ENCODE measurements at regions not wholly inside any gene's neighbourhood (a gene's known extent, or its start where the extent isn't known, plus 50 kb on each side); places are given as distances from the start of the nearest gene placed in this dataset.

DNA sequence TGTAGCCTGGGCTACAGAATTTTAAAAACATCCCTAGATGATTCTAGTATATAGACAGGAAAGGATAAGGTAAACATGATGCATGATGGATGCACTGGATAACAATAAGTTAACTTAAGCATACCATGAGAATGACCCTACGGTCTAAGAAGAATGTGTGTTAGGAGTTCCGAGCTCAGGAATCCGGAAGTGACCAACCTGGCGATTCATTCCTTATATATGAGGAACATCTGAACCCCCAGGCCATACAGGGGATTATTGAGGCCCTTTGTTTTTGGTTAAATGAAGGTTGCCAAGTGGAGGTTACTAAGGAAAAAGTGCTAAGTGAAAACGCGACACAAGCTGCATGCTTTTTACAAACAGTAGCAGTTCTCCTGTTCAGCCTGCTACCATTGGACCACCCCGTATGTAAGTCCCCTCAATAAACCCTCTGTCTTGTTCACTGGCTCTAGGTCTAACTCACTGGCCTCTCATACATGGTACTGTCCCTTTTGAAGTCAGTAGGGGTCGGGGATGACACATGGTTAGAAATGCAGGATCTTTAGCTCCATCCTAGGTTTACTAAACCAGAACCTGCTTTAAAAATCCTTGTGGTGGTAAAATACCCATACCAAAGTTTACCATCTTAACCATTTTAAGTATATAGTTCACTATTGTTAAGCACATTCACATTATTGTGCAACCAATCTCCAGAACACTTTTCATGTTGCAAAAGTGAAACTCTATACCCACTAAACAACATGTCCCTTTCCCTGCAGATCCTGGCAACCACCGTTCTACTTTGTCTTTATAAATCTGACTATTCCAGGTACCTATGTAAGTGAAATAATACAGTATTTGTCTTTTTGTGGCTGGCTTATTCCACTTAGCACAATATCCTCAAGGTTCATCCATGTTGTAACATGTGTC, 111.0 kb upstream of the MAP4K3 start:
- Mint-ChIP-seq H3K36me3 (ENCODE audit: low read depth) (no peaks in the 10 kb centered on the region), H3K4me3 (no peak overlapping the region), H3K9me3 (no peaks in the 10 kb centered on the region), H3K27me3 (ENCODE audit: insufficient read depth) (peaks cover 3% of the 10 kb centered on the region), H3K4me1 (ENCODE audit: low read depth) (peaks cover 5% of the 10 kb centered on the region), H3K27ac (no peak overlapping the region)
- intact Hi-C loops (cut with micrococcal nuclease) = no loop called here
- DNase-seq (ENCODE audit: low spot score) = no peak

DNA sequence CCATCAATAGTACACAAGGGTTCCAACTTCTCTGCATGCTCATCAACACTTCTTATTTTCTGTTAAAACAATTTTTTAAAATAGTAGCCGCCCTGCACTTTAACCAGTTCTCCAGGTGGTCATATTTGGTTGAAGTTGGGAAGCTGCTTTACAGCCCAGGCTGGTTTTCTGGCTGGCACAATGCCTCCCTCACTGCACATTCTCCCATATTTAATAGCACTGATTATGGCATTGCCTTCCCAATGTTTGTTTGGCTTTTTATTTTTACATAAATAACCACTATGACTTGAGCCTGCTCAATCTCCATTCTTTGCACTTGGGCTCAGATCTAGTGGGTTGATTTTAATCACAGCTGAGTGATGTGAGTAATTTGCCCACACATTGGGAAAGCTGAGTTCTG, 111.9 kb upstream of the MAP4K3 start:
- Mint-ChIP-seq H3K27me3 (ENCODE audit: insufficient read depth) (peaks cover 3% of the 10 kb centered on the region), H3K9me3 (no peaks in the 10 kb centered on the region), H3K27ac (no peak overlapping the region), H3K36me3 (ENCODE audit: low read depth) (no peaks in the 10 kb centered on the region), H3K4me1 (ENCODE audit: low read depth) (peaks cover 5% of the 10 kb centered on the region), H3K4me3 (no peak overlapping the region)
- no peak for DNase-seq (ENCODE audit: low spot score)
- intact Hi-C loops (cut with micrococcal nuclease) = no loop called here

DNA sequence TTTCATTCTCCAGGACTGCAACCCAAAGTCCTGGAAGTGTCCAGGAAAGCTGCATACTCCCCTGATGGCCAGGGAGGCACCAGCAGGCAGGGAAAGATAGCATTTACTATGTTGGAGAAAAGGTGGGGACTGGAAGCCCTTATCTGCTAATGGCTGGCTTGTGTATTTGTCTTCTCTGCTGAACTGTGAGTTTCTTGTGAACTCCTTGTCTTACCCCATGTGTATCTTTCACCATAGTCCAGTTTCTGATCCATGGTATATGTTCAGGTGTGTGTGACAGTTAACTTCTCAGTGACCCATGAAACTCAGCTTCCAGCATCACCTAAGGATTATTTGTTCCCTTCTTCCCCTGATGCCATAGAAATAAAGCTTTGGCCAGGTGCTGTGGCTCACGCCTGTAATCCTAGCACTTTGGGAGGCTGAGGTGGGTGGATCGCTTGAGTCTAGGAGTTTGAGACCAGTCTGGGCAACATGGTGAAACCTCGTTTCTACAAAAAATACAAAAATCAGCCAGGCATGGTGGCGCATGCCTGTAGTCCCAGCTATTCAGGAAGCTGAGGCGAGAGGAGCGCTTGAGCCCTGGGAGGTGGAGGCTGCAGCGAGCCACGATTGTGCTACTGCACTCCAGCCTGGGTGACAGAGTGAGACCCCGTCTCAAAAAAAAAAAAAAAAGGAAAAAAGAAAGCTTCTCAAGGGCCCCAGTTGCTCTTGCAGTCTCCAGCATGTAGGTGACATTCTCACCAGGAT, 112.8 kb upstream of the MAP4K3 start:
- H3K4me1 Mint-ChIP-seq (ENCODE audit: low read depth) = peaks cover 5% of the 10 kb centered on the region
- intact Hi-C loops (cut with micrococcal nuclease) = no loop called here
- H3K36me3 Mint-ChIP-seq (ENCODE audit: low read depth) = no peaks in the 10 kb centered on the region
- H3K4me3 Mint-ChIP-seq = no peak overlapping the region
- H3K27me3 Mint-ChIP-seq (ENCODE audit: insufficient read depth) = peaks cover 3% of the 10 kb centered on the region
- H3K9me3 Mint-ChIP-seq = no peaks in the 10 kb centered on the region
- DNase-seq (ENCODE audit: low spot score) = no peak
- H3K27ac Mint-ChIP-seq = no peak overlapping the region

DNA sequence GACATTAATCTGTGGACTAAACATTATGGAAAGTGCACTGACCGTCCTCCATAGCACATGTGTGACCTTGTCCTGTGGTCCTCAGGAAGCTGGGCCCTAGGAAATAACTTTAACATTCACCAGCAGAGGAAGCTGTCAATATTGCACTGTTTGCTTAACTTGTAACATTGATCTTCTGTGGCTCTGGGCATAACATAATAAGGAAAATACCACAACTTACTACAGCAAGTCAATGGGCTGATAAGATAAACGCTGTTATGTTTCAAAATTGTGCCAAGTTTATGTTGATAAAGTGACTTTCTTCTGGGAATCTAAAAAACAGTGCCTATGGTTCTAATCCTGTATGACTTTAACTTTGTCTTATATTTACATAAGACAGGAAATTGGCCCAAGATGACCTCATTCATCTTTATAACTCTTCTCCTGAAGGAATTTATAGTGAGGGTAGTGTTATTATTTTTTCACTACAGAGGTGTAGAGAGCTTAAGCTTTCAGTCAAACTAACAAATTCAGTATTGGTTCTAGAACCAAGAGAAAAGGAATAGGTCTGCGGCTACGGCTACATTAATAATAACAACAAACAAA, 113.7 kb upstream of the MAP4K3 start:
- intact Hi-C loops (cut with micrococcal nuclease) = no loop called here
- Mint-ChIP-seq H3K27ac (no peak overlapping the region), H3K4me1 (ENCODE audit: low read depth) (peaks cover 5% of the 10 kb centered on the region), H3K36me3 (ENCODE audit: low read depth) (no peaks in the 10 kb centered on the region), H3K9me3 (no peaks in the 10 kb centered on the region), H3K27me3 (ENCODE audit: insufficient read depth) (peaks cover 3% of the 10 kb centered on the region), H3K4me3 (no peak overlapping the region)
- DNase-seq (ENCODE audit: low spot score) = no peak

DNA sequence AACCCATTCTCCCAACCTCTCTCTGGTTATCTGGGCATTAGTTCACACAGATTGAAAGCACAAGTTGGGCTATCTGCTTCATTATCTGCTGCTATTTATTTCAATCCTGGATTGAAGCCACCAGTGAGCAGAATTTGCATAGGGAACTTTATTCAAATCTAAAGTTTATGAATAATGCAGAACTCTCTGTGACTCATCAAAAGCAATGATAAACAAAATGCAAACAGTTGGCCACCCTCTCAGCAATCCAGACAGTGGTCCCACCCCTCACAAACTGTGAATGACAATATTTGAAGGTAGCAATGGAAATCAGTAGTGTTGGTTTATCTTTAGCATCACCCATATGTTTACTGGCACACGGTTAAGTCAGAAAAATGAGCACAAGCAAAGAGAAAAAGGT, 106.8 kb upstream of the TMEM178A start:
- Mint-ChIP-seq H3K36me3 (ENCODE audit: low read depth) (peaks cover 2% of the 10 kb centered on the region), H3K4me3 (no peak overlapping the region), H3K27me3 (ENCODE audit: insufficient read depth) (no peaks in the 10 kb centered on the region), H3K9me3 (peaks cover 23% of the 10 kb centered on the region), H3K4me1 (ENCODE audit: low read depth) (no peaks in the 10 kb centered on the region), H3K27ac (no peak overlapping the region)
- no peak for DNase-seq (ENCODE audit: low spot score)
- intact Hi-C loops (cut with micrococcal nuclease) = no loop called here

DNA sequence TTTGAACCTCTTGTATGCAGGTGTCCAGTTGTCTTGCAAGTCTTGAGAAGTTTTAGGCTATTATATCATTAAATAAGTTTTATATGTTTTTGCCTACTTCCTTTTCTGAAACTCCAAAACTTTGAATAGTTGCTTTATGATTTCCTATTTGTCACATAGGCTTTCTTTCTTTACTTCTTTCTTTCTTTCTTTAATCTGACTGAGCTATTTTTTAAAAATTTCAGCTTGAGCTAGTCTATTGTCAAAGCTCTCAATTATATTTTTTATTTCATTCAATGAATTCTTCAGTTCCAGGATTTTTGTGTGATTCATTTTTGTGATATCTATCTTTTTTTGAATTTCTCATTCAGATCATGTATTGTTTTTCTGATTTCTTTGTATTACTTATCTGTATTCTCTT, 102.1 kb upstream of the TMEM178A start:
- Mint-ChIP-seq H3K36me3 (ENCODE audit: low read depth) (peaks cover 2% of the 10 kb centered on the region), H3K27me3 (ENCODE audit: insufficient read depth) (no peaks in the 10 kb centered on the region), H3K4me1 (ENCODE audit: low read depth) (no peaks in the 10 kb centered on the region), H3K9me3 (peaks cover 38% of the 10 kb centered on the region), H3K27ac (no peak overlapping the region), H3K4me3 (no peak overlapping the region)
- DNase-seq (ENCODE audit: low spot score) = no peak
- intact Hi-C loops (cut with micrococcal nuclease) = no loop called here

DNA sequence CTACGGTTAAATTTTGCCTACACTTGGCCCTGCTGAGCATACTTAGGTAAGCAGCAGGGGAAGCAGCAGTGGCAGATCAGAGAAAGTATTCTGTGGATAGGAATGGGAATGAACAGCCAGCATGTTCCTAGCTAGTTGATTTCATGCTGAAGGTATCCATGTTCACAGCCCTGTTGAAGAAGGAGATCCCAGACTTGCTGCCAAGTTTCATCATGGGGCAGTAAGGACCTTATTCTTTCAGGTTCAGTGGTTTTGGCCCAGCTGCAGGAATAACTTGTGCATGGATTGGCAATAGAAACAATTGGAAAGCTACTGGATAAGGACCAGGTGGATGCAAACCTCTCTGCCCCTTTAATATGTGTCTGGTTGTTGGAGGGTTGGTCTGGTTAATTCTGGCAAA, 98.2 kb upstream of the TMEM178A start:
- no peak overlapping the region for H3K4me3 Mint-ChIP-seq
- peaks cover 2% of the 10 kb centered on the region for H3K36me3 Mint-ChIP-seq (ENCODE audit: low read depth)
- H3K27ac Mint-ChIP-seq = no peak overlapping the region
- no peak for DNase-seq (ENCODE audit: low spot score)
- no peaks in the 10 kb centered on the region for H3K4me1 Mint-ChIP-seq (ENCODE audit: low read depth)
- peaks cover 29% of the 10 kb centered on the region for H3K9me3 Mint-ChIP-seq
- no peaks in the 10 kb centered on the region for H3K27me3 Mint-ChIP-seq (ENCODE audit: insufficient read depth)
- intact Hi-C loops (cut with micrococcal nuclease) = no loop called here

DNA sequence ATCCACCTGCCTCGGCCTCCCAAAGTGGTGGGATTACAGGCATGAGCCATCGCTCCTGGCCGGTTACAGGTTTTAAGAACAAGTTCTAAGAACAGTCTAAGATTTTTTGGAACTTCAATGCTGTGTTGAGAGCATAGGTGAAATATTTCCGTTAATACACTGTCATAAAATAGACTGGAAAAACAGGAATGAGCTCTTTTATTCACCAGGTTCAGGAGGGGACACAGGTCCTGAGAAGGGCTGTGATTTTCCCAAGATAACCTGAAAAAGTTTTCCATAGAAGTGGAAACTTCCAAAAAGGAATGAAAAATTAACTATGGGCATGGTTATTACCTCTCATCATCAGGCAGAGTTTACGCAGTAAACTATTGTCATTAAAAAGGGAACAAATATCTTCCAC, 97.6 kb upstream of the TMEM178A start:
- H3K4me1 Mint-ChIP-seq (ENCODE audit: low read depth) = no peaks in the 10 kb centered on the region
- H3K27ac Mint-ChIP-seq = no peak overlapping the region
- peaks cover 23% of the 10 kb centered on the region for H3K9me3 Mint-ChIP-seq
- intact Hi-C loops (cut with micrococcal nuclease) = no loop called here
- H3K4me3 Mint-ChIP-seq = no peak overlapping the region
- H3K27me3 Mint-ChIP-seq (ENCODE audit: insufficient read depth) = no peaks in the 10 kb centered on the region
- H3K36me3 Mint-ChIP-seq (ENCODE audit: low read depth) = no peaks in the 10 kb centered on the region
- no peak for DNase-seq (ENCODE audit: low spot score)

DNA sequence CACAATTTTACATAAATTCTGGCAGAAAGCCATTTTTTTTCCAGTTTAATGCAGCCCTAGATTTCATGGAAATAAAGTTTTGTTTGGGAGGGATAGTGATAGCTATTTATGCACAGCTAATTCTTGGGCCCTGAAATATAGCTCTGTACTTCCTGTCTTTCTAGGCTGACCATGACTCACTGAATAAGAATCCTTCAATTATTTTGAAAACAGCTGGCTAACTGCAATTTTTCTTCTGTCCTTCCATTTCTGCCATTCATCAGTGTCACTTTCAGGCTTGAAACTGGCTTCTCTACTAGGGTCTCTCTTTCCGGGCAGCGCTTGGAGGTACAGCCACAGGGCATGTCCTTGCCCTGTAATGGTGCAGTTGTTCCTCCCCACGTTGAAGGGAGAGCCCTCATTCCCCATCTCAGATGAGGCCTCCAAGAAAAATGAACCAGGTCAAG, 97.1 kb upstream of the TMEM178A start:
- Mint-ChIP-seq H3K27me3 (ENCODE audit: insufficient read depth) (no peaks in the 10 kb centered on the region), H3K9me3 (peaks cover 18% of the 10 kb centered on the region), H3K4me3 (no peak overlapping the region), H3K4me1 (ENCODE audit: low read depth) (no peaks in the 10 kb centered on the region), H3K27ac (no peak overlapping the region), H3K36me3 (ENCODE audit: low read depth) (no peaks in the 10 kb centered on the region)
- no peak for DNase-seq (ENCODE audit: low spot score)
- intact Hi-C loops (cut with micrococcal nuclease) = no loop called here

DNA sequence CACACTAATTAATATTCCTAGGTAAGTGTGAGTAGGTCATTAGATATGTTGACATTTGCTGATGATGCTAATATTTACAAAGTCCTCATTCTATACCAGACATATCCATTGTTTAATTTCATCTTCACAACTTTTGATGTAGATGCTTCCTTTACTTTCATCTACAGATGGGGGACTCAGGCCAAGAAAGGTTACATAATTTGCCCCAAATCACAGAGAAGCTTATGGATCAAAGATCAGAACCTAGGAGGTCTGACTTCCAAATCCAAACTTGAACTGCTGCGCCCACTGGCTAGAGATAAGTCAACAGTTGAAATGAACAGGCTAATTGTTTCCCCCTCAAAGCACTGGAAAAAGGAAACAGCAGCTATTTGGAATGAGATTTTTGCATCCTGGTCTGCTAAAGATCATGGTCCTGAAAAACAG, 95.6 kb upstream of the TMEM178A start:
- Mint-ChIP-seq H3K27me3 (ENCODE audit: insufficient read depth) (no peaks in the 10 kb centered on the region), H3K4me3 (no peak overlapping the region), H3K4me1 (ENCODE audit: low read depth) (no peaks in the 10 kb centered on the region), H3K27ac (no peak overlapping the region), H3K9me3 (peaks cover 10% of the 10 kb centered on the region), H3K36me3 (ENCODE audit: low read depth) (no peaks in the 10 kb centered on the region)
- no peak for DNase-seq (ENCODE audit: low spot score)
- intact Hi-C loops (cut with micrococcal nuclease) = no loop called here

DNA sequence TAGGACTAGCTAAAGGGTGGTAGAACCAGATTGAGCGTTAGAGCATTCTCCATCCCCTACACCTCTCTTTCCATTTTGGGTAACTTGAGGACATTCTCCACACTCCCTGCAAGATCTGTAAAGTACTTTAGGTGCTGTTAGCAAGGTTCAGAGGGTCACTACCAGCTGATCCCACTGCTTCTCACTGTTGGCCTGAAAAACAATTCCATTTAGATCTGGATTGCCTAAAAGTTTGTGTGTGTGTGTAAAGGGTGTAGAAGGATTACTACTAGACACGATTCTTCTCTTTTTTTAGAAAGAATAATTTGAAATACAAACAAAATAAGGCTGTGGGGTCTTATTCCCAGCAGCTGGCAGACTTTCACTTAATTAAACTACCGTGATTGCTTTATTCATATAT, 95.1 kb upstream of the TMEM178A start:
- Mint-ChIP-seq H3K27ac (no peak overlapping the region), H3K36me3 (ENCODE audit: low read depth) (no peaks in the 10 kb centered on the region), H3K4me1 (ENCODE audit: low read depth) (no peaks in the 10 kb centered on the region), H3K4me3 (no peak overlapping the region), H3K27me3 (ENCODE audit: insufficient read depth) (no peaks in the 10 kb centered on the region), H3K9me3 (peaks cover 10% of the 10 kb centered on the region)
- intact Hi-C loops (cut with micrococcal nuclease) = no loop called here
- no peak for DNase-seq (ENCODE audit: low spot score)

DNA sequence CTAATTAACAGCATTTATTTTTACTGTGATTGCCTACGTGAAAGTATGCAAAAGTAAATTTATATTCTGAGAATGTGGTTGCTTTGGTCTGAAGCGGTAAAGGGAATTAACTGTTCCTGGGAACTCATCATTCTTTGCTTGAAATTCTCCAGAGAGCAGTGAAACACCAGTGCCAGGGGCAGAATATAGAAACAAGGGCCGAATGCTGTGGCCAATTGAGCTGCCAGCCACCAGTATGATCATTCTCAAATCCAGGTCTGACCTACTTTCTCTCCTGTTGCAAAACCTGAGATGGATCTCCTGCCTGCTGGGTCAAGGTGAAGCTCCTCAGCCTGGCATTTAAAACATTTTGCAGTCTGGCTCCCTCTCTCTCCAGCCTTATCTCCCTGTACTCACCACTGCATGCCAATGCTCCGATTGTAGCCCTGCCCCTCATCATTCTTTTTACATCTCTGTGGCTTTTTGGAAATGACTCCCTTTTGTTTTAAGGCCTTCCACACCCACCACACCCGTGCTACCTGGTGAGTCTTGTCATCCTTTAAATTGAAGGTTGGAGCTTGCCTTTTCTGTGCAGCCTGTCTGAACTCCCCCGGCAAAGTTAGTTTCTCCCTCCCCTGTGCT, 94.5 kb upstream of the TMEM178A start:
- H3K27ac Mint-ChIP-seq = no peak overlapping the region

DNA sequence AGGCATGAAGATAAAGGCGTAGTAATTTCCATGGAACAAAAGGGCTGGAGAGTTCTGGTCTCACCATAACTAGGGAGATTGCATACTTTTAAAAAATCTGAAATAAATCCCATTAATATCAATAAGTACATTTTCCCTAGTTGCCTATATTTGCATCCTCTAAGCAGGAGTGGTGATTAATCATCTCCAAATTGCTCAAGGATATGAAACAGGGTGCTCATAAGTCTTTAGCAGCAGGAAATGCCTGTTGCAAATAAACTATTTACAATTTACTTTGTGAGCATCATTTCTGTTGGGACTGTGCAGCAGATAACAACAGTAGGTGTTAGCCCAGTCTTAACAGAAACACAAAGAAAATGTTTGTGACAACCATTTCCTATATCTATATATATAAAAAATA, 92.4 kb upstream of the TMEM178A start:
- H3K27ac Mint-ChIP-seq = no peak overlapping the region
- intact Hi-C loops (cut with micrococcal nuclease) = no loop called here
- no peak for DNase-seq (ENCODE audit: low spot score)
- H3K9me3 Mint-ChIP-seq = no peaks in the 10 kb centered on the region
- H3K36me3 Mint-ChIP-seq (ENCODE audit: low read depth) = no peaks in the 10 kb centered on the region
- H3K4me3 Mint-ChIP-seq = no peak overlapping the region
- no peaks in the 10 kb centered on the region for H3K4me1 Mint-ChIP-seq (ENCODE audit: low read depth)
- no peaks in the 10 kb centered on the region for H3K27me3 Mint-ChIP-seq (ENCODE audit: insufficient read depth)

More for the DNA sequence above, 94.5 kb upstream of the TMEM178A start:
- intact Hi-C loops (cut with micrococcal nuclease) = no loop called here
- H3K4me1 Mint-ChIP-seq (ENCODE audit: low read depth) = no peaks in the 10 kb centered on the region
- H3K4me3 Mint-ChIP-seq = no peak overlapping the region
- peaks cover 4% of the 10 kb centered on the region for H3K9me3 Mint-ChIP-seq
- no peaks in the 10 kb centered on the region for H3K27me3 Mint-ChIP-seq (ENCODE audit: insufficient read depth)
- no peak for DNase-seq (ENCODE audit: low spot score)
- no peaks in the 10 kb centered on the region for H3K36me3 Mint-ChIP-seq (ENCODE audit: low read depth)
